Vagina (tissue), 2 donors: ENCODE measurements at regions not wholly inside any gene's neighbourhood (a gene's known extent, or its start where the extent isn't known, plus 50 kb on each side); places are given as distances from the start of the nearest gene placed in this dataset.

Experiments
- CTCF ChIP-seq, 3 experiments: fragments of 450-650 bp in 2 of 3; fragments of 200-600 bp in 1 of 3; sonication (generic) in 1 of 3; IDR thresholded peaks; one replicate each; pipeline ENCODE4 v1.5.1; 2017 to 2019; ENCODE audit warnings: antibody characterized with exemption in 3 of 3, mild to moderate bottlenecking in 2 of 3, moderate library complexity in 2 of 3
- POLR2A ChIP-seq, 2 donors: fragments of 450-650 bp; IDR thresholded peaks; one replicate each; pipeline ENCODE4 v1.6.1; 2017; ENCODE audit warnings: antibody characterized with exemption in 2 of 2, mild to moderate bottlenecking in 2 of 2, moderate library complexity in 2 of 2
- POLR2AphosphoS5 ChIP-seq, 2 donors: sonication (generic); formaldehyde crosslinking; IDR thresholded peaks; one replicate each; pipeline ENCODE4 v1.9.0; 2017; ENCODE audit warnings: antibody characterized with exemption in 2 of 2, mild to moderate bottlenecking in 2 of 2, low read depth in 1 of 2; ENCODE audit not compliant: insufficient read depth in 1 of 2

- TF ChIP-seq CTCF (IDR thresholded peaks at IDR 0.05), result no peak
- TF ChIP-seq POLR2AphosphoS5 (IDR thresholded peaks at IDR 0.05; ENCODE audit: insufficient read depth in 1 of 2, low read depth in 1 of 2), result no peak
- TF ChIP-seq POLR2A (IDR thresholded peaks at IDR 0.05), result no peak
These were observed 504.1 kb downstream of the POM121L12 start for GRCh38 chr7:53539558-53539957.
